ENCODE measurements at regions not wholly inside any gene's neighbourhood (a gene's known extent, or its start where the extent isn't known, plus 50 kb on each side); places are given as distances from the start of the nearest gene placed in this dataset.

GRCh38 chr11:111019871-111020670 is 225.5 kb upstream of the POU2AF2 start:
- DNase-seq = no peak

- DNase-seq = no peak
Measured at GRCh38 chr11:111019451-111019850, 226.1 kb upstream of the POU2AF2 start.

- DNase-seq = no peak
Measured at GRCh38 chr11:111018566-111018965, 227.0 kb upstream of the POU2AF2 start.

- DNase-seq = no peak
Measured at GRCh38 chr11:111012491-111012890, 233.0 kb upstream of the POU2AF2 start.

- no peak for DNase-seq
Measured at GRCh38 chr11:111011275-111011594, 234.3 kb upstream of the POU2AF2 start.

- no peak for DNase-seq
Measured at GRCh38 chr11:111010391-111011274, 234.9 kb upstream of the POU2AF2 start.

- DNase-seq = no peak
Measured at GRCh38 chr11:111006227-111006626, 239.3 kb upstream of the POU2AF2 start.

GRCh38 chr11:111001986-111002611 is 243.4 kb upstream of the POU2AF2 start:
- no peak for DNase-seq

- no peak for DNase-seq
Measured at GRCh38 chr11:111001081-111001430, 244.5 kb upstream of the POU2AF2 start.

- DNase-seq = no peak
Measured at GRCh38 chr11:111000400-111001080, 245.0 kb upstream of the POU2AF2 start.

- no peak for DNase-seq
Measured at GRCh38 chr11:110992481-110992880, 253.0 kb upstream of the POU2AF2 start.

GRCh38 chr11:110991661-110992355 is 253.7 kb upstream of the POU2AF2 start:
- no peak for DNase-seq

- DNase-seq = no peak
Measured at GRCh38 chr11:110990311-110990710, 255.2 kb upstream of the POU2AF2 start.

GRCh38 chr11:110989428-110990133 is 255.9 kb upstream of the POU2AF2 start:
- DNase-seq = no peak

GRCh38 chr11:110988671-110989070 is 256.9 kb upstream of the POU2AF2 start:
- DNase-seq = no peak

GRCh38 chr11:110986016-110986415 is 259.5 kb upstream of the POU2AF2 start:
- DNase-seq = no peak

GRCh38 chr11:110985547-110985946 is 260.0 kb upstream of the POU2AF2 start:
- DNase-seq = no peak

- DNase-seq = no peak
Measured at GRCh38 chr11:110984693-110985092, 260.8 kb upstream of the POU2AF2 start.

- DNase-seq = no peak
Measured at GRCh38 chr11:110984147-110984546, 261.4 kb upstream of the POU2AF2 start.

GRCh38 chr11:110982214-110982613 is 263.3 kb upstream of the POU2AF2 start:
- DNase-seq = no peak

GRCh38 chr11:110979696-110980095 is 265.8 kb upstream of the POU2AF2 start:
- no peak for DNase-seq

- no peak for DNase-seq
Measured at GRCh38 chr11:110977661-110978060, 265.4 kb upstream of the ARHGAP20 start.
